MCF 10A (cell line): ENCODE measurements at regions not wholly inside any gene's neighbourhood (a gene's known extent, or its start where the extent isn't known, plus 50 kb on each side); places are given as distances from the start of the nearest gene placed in this dataset.

Experiments
- BruUV-seq: library from RNA; stranded (reverse); fragments of 400-500 nt; replicated peaks from 2 replicates; lab custom pipeline; 2021; lab: Mats Ljungman, UMichigan
- CTCF ChIA-PET: fragments of 300-600 bp; sonication (Branson Sonifier 250); formaldehyde crosslinking; extraction: SDS; loops from one replicate; lab custom pipeline; 2021; ENCODE audit warnings: antibody characterized with exemption, inconsistent platforms; lab: Yijun Ruan, JAX
- POLR2A ChIA-PET: fragments of 300-600, 350-650 bp; sonication (Branson Sonifier 250); formaldehyde crosslinking; extraction: SDS; loops from one replicate; lab custom pipeline; 2020; ENCODE audit warnings: antibody characterized with exemption, inconsistent platforms; lab: Yijun Ruan, JAX
- DNase-seq: peaks from one replicate; pipeline ENCODE4 v3.0.0-alpha.2; 2018; ENCODE audit not compliant: unreplicated experiment
- H3K27ac Mint-ChIP-seq: one replicate; pipeline ENCODE4 v1.8.0; 2022; ENCODE audit warnings: mild to moderate bottlenecking, low read depth, mixed read lengths; ENCODE audit not compliant: unreplicated experiment
- H3K27me3 Mint-ChIP-seq: one replicate; pipeline ENCODE4 v1.8.0; 2022; ENCODE audit warnings: mixed read lengths; ENCODE audit not compliant: insufficient read depth, unreplicated experiment
- H3K36me3 Mint-ChIP-seq: one replicate; pipeline ENCODE4 v1.8.0; 2022; ENCODE audit warnings: mild to moderate bottlenecking, moderate library complexity, mixed read lengths; ENCODE audit not compliant: insufficient read depth, unreplicated experiment
- H3K4me1 Mint-ChIP-seq: one replicate; pipeline ENCODE4 v1.8.0; 2022; ENCODE audit warnings: mixed read lengths; ENCODE audit not compliant: insufficient read depth, unreplicated experiment
- H3K4me3 Mint-ChIP-seq: one replicate; pipeline ENCODE4 v1.8.0; 2022; ENCODE audit warnings: mild to moderate bottlenecking, moderate library complexity, mixed read lengths; ENCODE audit not compliant: unreplicated experiment
- H3K9me3 Mint-ChIP-seq: one replicate; pipeline ENCODE4 v1.8.0; 2022; ENCODE audit warnings: mixed read lengths; ENCODE audit not compliant: unreplicated experiment
- CTCF ChIP-seq: fragments of 200-600 bp; IDR thresholded peaks from one replicate; pipeline ENCODE4 v1.8.0; 2022; ENCODE audit warnings: antibody characterized with exemption, mild to moderate bottlenecking; ENCODE audit not compliant: unreplicated experiment
- intact Hi-C: fragments of 100-400 bp; cut with micrococcal nuclease; formaldehyde crosslinking; loops from 2 replicates; pipeline ENCODE4 v1.14.1; 2022

GRCh38 chr4:30538794-30539193 lies 181.4 kb upstream of the PCDH7 start:
- intact Hi-C loops = no loop called here
- no peak overlapping the region for H3K27ac Mint-ChIP-seq
- H3K4me3 Mint-ChIP-seq = no peak overlapping the region
- H3K36me3 Mint-ChIP-seq = peaks cover 5% of the 10 kb centered on the region
- TF ChIP-seq CTCF = no peak
- H3K27me3 Mint-ChIP-seq = no peaks in the 10 kb centered on the region
- peaks cover 7% of the 10 kb centered on the region for H3K4me1 Mint-ChIP-seq
- no peak for DNase-seq
- no TSS peak for BruUV-seq
- ChIA-PET POLR2A (no interaction called here), CTCF (no interaction called here)
- H3K9me3 Mint-ChIP-seq = no peaks in the 10 kb centered on the region

- ChIA-PET CTCF (no interaction called here), POLR2A (interaction anchor here (0.7 kb wide), 1 partner anchor 24 kb away, joined by 3 read pairs; no protein-coding TSS in a partner anchor)
- intact Hi-C loops = no loop called here
- peaks cover 7% of the 10 kb centered on the region for H3K9me3 Mint-ChIP-seq
- DNase-seq = no peak
- H3K4me3 Mint-ChIP-seq = no peak overlapping the region
- H3K27ac Mint-ChIP-seq = no peak overlapping the region
- TF ChIP-seq CTCF = no peak
- no peaks in the 10 kb centered on the region for H3K4me1 Mint-ChIP-seq
- H3K27me3 Mint-ChIP-seq = no peaks in the 10 kb centered on the region
- BruUV-seq = no TSS peak
- peaks cover 5% of the 10 kb centered on the region for H3K36me3 Mint-ChIP-seq
These were observed 177.1 kb upstream of the PCDH7 start for GRCh38 chr4:30543057-30543456.

GRCh38 chr4:30553151-30553550 lies 167.0 kb upstream of the PCDH7 start:
- Mint-ChIP-seq H3K27me3 (no peaks in the 10 kb centered on the region), H3K9me3 (no peaks in the 10 kb centered on the region), H3K4me1 (no peaks in the 10 kb centered on the region), H3K27ac (no peak overlapping the region), H3K4me3 (no peak overlapping the region), H3K36me3 (no peaks in the 10 kb centered on the region)
- TF ChIP-seq CTCF = no peak
- no peak for DNase-seq
- ChIA-PET CTCF (no interaction called here), POLR2A (interaction anchor here (0.6 kb wide), 1 partner anchor 89 kb away, joined by 3 read pairs; no protein-coding TSS in a partner anchor)
- intact Hi-C loops = no loop called here
- no TSS peak for BruUV-seq

GRCh38 chr4:30553706-30554105 lies 166.5 kb upstream of the PCDH7 start:
- ChIA-PET CTCF (no interaction called here), POLR2A (no interaction called here)
- intact Hi-C loops = no loop called here
- TF ChIP-seq CTCF = no peak
- Mint-ChIP-seq H3K27ac (no peak overlapping the region), H3K4me3 (no peak overlapping the region), H3K4me1 (no peaks in the 10 kb centered on the region), H3K27me3 (no peaks in the 10 kb centered on the region), H3K9me3 (no peaks in the 10 kb centered on the region), H3K36me3 (no peaks in the 10 kb centered on the region)
- BruUV-seq = no TSS peak
- DNase-seq = no peak
